ENCODE measurements at regions not wholly inside any gene's neighbourhood (a gene's known extent, or its start where the extent isn't known, plus 50 kb on each side); places are given as distances from the start of the nearest gene placed in this dataset.

GRCh38 chr11:70739811-70740487 lies 341.6 kb downstream of the CTTN start:
- no peak overlapping the region for H3K4me3 Mint-ChIP-seq
- ATAC-seq (replicated peaks), result no peak
- H3K27me3 Mint-ChIP-seq, result peaks cover 16 to 30% of the 10 kb centered on the region in 2 donors
- H3K4me1 Mint-ChIP-seq, result no peaks in the 10 kb centered on the region
- DNase-seq, result no peak
- H3K9me3 Mint-ChIP-seq, result no peaks in the 10 kb centered on the region
- no peaks in the 10 kb centered on the region for H3K36me3 Mint-ChIP-seq
- H3K27ac Mint-ChIP-seq, result no peak overlapping the region

DNA sequence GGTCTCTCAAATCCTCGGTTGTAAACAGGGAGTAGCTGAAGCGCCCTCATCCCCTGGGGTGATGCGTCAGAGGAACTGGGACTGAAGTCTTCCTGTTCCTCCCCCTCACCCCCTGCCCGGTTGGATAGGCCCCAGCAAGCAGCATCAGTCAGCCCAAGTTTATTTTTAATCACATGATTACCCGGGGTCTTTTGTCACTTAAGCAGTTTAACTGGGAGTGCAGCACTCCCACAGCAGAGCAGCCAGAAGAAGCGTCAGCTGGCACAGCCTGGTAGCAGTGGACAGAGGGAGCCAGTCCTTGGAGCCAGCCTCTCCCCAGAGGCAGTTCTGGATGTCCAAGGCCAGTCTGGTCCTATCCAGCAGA lies 342.1 kb downstream of the CTTN start:
- H3K4me1 Mint-ChIP-seq, result no peaks in the 10 kb centered on the region
- peaks cover 21 to 30% of the 10 kb centered on the region in 2 donors for H3K27me3 Mint-ChIP-seq
- H3K27ac Mint-ChIP-seq, result no peak overlapping the region
- no peak for ATAC-seq (replicated peaks)
- H3K4me3 Mint-ChIP-seq, result no peak overlapping the region
- no peaks in the 10 kb centered on the region for H3K9me3 Mint-ChIP-seq
- DNase-seq, result no peak
- H3K36me3 Mint-ChIP-seq, result no peaks in the 10 kb centered on the region

DNA sequence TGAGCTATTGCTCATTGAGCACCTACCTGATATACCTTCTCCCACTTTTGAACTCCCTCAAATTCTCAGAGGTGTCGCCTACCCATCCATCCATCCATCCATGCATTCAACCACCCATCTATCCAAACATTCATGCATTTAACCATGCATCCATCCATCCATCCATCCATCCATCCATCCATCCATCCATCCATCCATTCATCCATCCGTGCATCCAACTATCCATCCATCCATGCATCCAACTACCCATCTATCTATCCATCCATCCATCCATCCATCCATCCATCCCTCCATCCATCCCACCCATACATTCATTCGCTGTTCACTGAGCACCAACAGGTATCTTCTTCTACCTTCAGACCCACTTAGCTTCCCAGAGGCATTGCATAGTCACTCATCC lies 342.8 kb downstream of the CTTN start:
- H3K27me3 Mint-ChIP-seq, result peaks cover 21 to 30% of the 10 kb centered on the region in 2 donors
- DNase-seq (no peak), ATAC-seq (replicated peaks) (no peak)
- H3K4me1 Mint-ChIP-seq, result no peaks in the 10 kb centered on the region
- H3K36me3 Mint-ChIP-seq, result no peaks in the 10 kb centered on the region
- H3K9me3 Mint-ChIP-seq, result no peaks in the 10 kb centered on the region
- no peak overlapping the region for H3K4me3 Mint-ChIP-seq
- no peak overlapping the region for H3K27ac Mint-ChIP-seq

GRCh38 chr11:70742553-70743291 lies 344.4 kb downstream of the CTTN start:
- ATAC-seq (replicated peaks) (no peak), DNase-seq (no peak)
- H3K4me3 Mint-ChIP-seq, result no peak overlapping the region
- no peaks in the 10 kb centered on the region for H3K9me3 Mint-ChIP-seq
- H3K27ac Mint-ChIP-seq, result no peak overlapping the region
- H3K27me3 Mint-ChIP-seq, result peaks cover 28 to 30% of the 10 kb centered on the region in 2 donors
- H3K4me1 Mint-ChIP-seq, result peaks cover 0 to 2% of the 10 kb centered on the region in 2 donors
- no peaks in the 10 kb centered on the region for H3K36me3 Mint-ChIP-seq

DNA sequence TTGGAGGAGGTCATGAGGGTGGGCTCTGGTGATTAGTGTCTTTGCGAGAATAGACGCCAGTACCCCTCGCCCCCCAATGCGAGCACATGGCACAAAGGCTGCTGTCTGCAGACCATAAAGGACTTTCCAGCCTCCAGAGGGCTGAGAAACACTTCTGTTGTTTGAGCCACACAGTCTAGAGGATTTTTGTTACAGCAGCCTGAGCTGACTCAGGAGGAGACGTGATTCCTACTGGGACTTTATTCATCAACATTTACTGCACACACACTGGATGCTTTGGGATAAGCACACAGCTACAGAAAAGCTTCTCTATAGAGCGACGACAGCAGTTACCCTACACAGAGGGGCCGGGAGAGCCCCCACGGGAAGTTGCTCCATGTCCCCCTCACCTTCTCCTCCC lies 345.0 kb downstream of the CTTN start:
- Mint-ChIP-seq H3K4me1 (peaks cover 0 to 2% of the 10 kb centered on the region in 2 donors), H3K9me3 (no peaks in the 10 kb centered on the region), H3K27me3 (peaks cover 30 to 31% of the 10 kb centered on the region in 2 donors), H3K4me3 (no peak overlapping the region), H3K27ac (no peak overlapping the region), H3K36me3 (no peaks in the 10 kb centered on the region)
- DNase-seq (no peak), ATAC-seq (replicated peaks) (no peak)

DNA sequence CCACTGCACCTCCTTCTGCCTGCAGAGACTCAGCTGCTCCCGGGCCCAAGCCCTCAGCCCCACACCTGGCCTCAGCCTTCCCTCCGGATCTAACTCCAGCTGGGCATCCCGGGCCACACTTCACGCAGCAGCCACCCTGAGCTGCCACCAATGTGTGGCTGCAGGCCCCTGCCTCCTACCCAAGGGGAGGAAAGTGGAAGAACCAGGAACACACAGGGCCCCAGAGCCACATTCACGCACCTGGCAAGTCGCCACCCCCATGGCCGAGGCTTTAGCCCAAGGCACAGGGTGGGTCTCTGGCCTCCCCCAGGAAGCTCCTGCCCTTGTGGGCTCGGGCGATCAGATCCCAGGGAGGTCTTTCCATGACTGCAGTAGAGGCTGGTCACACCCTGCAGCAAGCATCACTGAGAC lies 345.6 kb downstream of the CTTN start:
- no peaks in the 10 kb centered on the region for H3K36me3 Mint-ChIP-seq
- peaks cover 30 to 37% of the 10 kb centered on the region in 2 donors for H3K27me3 Mint-ChIP-seq
- peaks cover 3 to 4% of the 10 kb centered on the region in 2 donors for H3K9me3 Mint-ChIP-seq
- no peak overlapping the region for H3K27ac Mint-ChIP-seq
- no peak for ATAC-seq (replicated peaks)
- DNase-seq, result no peak
- H3K4me3 Mint-ChIP-seq, result no peak overlapping the region
- H3K4me1 Mint-ChIP-seq, result peaks cover 0 to 2% of the 10 kb centered on the region in 2 donors

DNA sequence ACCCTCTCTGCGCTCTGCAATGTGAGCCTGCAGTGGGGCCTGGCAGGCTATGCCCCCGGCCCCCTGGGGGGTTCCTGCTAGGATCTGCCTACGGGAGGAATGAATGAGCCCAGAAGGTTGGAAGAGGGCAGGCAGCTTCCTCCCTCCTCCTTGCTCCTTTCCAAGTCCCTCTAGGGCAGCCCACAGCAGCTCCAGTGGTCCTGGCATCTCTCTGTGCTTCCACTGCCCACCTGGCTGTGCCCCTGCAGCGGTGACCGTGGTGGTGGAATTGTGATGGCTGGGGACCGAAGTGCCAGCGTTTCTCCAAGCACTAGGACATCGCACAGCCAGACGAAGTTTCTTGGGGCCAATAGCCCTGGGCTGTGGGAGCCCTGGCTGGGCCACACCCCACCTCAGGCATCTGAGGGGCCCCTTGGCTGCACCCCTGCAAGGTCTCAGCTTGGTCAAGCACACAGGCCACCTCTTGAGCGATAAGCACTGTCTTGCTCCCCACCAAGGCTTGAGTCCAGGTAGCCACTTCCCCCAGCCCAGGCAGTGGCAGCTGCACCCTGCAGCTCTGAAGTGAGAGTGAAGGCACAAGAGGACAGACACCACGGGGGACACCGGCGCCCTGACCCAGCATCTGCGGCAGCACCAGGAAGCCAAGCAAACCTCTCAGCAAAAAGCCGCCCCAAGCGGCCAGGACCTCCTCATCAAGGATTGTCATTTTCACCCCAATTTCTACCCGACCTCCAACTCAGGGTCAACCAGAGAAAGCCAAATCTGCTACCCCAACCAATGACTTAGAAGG lies 346.3 kb downstream of the CTTN start:
- Mint-ChIP-seq H3K9me3 (peaks cover 9 to 11% of the 10 kb centered on the region in 2 donors), H3K27ac (no peak overlapping the region), H3K4me1 (peaks cover 0 to 2% of the 10 kb centered on the region in 2 donors), H3K4me3 (no peak overlapping the region), H3K27me3 (peaks cover 30 to 39% of the 10 kb centered on the region in 2 donors), H3K36me3 (peaks cover 0 to 3% of the 10 kb centered on the region in 2 donors)
- DNase-seq (no peak), ATAC-seq (replicated peaks) (no peak)

- no peak overlapping the region for H3K27ac Mint-ChIP-seq
- H3K36me3 Mint-ChIP-seq, result peaks cover 0 to 4% of the 10 kb centered on the region in 2 donors
- peaks cover 0 to 2% of the 10 kb centered on the region in 2 donors for H3K4me1 Mint-ChIP-seq
- ATAC-seq (replicated peaks) (no peak), DNase-seq (no peak)
- peaks cover 30 to 39% of the 10 kb centered on the region in 2 donors for H3K27me3 Mint-ChIP-seq
- no peak overlapping the region for H3K4me3 Mint-ChIP-seq
- peaks cover 11 to 14% of the 10 kb centered on the region in 2 donors for H3K9me3 Mint-ChIP-seq
Measured at GRCh38 chr11:70745451-70745850, 347.1 kb downstream of the CTTN start.

DNA sequence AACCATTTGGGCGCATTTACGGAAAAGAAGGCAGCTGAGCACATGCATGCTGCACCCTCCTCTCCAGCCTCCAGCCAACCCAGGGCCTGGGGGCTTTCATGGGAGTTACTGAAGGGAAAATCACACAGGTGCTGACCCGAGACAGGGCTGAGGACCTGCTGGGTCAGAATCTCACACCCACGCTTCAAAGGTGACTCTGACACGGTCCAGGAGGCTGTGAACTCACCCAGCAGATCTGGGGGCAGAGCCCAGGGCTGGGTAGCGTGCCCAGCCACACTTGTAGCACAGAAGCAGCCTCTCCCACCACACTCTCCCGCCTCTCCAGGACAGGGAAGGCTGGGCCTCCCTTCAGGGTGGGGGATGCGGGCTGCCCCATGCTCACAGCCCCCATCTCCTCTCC lies 347.6 kb downstream of the CTTN start:
- H3K27ac Mint-ChIP-seq, result no peak overlapping the region
- H3K27me3 Mint-ChIP-seq, result peaks cover 27 to 39% of the 10 kb centered on the region in 2 donors
- DNase-seq (no peak), ATAC-seq (replicated peaks) (no peak)
- no peak overlapping the region for H3K4me3 Mint-ChIP-seq
- H3K4me1 Mint-ChIP-seq, result peaks cover 0 to 2% of the 10 kb centered on the region in 2 donors
- H3K36me3 Mint-ChIP-seq, result peaks cover 0 to 4% of the 10 kb centered on the region in 2 donors
- peaks cover 13 to 17% of the 10 kb centered on the region in 2 donors for H3K9me3 Mint-ChIP-seq

DNA sequence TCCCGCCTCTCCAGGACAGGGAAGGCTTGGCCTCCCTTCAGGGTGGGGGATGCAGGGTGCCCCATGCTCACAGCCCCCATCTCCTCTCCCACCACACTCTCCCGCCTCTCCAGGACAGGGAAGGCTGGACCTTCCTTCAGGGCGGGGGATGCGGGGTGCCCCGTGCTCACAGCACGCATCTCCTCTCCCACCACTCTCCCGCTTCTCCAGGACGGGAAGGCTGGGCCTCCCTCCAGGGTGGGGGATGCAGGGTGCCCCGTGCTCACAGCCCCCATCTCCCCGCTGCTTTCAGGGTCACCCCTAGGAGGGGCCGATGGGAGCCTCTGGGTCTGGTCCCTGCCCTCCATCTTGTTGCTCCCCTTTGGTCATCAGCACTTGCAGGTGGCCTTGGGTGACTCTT lies 348.0 kb downstream of the CTTN start:
- Mint-ChIP-seq H3K36me3 (peaks cover 0 to 4% of the 10 kb centered on the region in 2 donors), H3K27me3 (peaks cover 23 to 39% of the 10 kb centered on the region in 2 donors), H3K4me3 (no peak overlapping the region), H3K27ac (no peak overlapping the region), H3K9me3 (peaks cover 17 to 21% of the 10 kb centered on the region in 2 donors), H3K4me1 (peaks cover 0 to 2% of the 10 kb centered on the region in 2 donors)
- no peak for ATAC-seq (replicated peaks)
- DNase-seq, result no peak

- ATAC-seq (replicated peaks), result no peak
- no peak overlapping the region for H3K27ac Mint-ChIP-seq
- peaks cover 14 to 34% of the 10 kb centered on the region in 2 donors for H3K27me3 Mint-ChIP-seq
- H3K4me3 Mint-ChIP-seq, result no peak overlapping the region
- peaks cover 18 to 21% of the 10 kb centered on the region in 2 donors for H3K9me3 Mint-ChIP-seq
- peaks cover 0 to 4% of the 10 kb centered on the region in 2 donors for H3K36me3 Mint-ChIP-seq
- H3K4me1 Mint-ChIP-seq, result peaks cover 0 to 2% of the 10 kb centered on the region in 2 donors
- DNase-seq, result no peak
Measured at GRCh38 chr11:70747285-70747684, 349.0 kb downstream of the CTTN start.

DNA sequence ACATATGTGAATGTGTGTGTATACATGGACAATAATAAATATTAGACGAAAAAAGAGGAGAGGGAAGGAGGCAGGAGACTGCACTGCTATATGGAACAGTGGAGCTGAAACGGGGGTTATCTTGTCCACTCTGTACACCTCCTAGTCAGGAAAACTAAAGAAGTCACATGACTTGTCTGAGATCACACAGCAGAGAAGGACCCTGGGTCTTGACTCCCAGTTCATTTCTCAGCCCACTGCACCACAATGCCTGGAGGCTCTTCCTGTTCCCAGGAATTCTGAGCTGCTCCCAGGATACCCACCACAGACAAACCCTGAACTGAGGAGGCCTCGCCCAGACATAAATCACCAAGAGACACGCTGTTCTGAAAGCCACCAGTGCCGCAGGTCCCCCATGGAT lies 349.6 kb downstream of the CTTN start:
- Mint-ChIP-seq H3K4me1 (peaks cover 0 to 2% of the 10 kb centered on the region in 2 donors), H3K4me3 (no peak overlapping the region), H3K27ac (no peak overlapping the region), H3K36me3 (peaks cover 0 to 4% of the 10 kb centered on the region in 2 donors), H3K27me3 (peaks cover 8 to 28% of the 10 kb centered on the region in 2 donors), H3K9me3 (peaks cover 18 to 21% of the 10 kb centered on the region in 2 donors)
- no peak for DNase-seq
- ATAC-seq (replicated peaks), result no peak

GRCh38 chr11:70751142-70751734 lies 352.9 kb downstream of the CTTN start:
- H3K36me3 Mint-ChIP-seq, result peaks cover 0 to 4% of the 10 kb centered on the region in 2 donors
- ATAC-seq (replicated peaks) (no peak), DNase-seq (no peak)
- peaks cover 21 to 28% of the 10 kb centered on the region in 2 donors for H3K27me3 Mint-ChIP-seq
- peaks cover 0 to 2% of the 10 kb centered on the region in 2 donors for H3K4me1 Mint-ChIP-seq
- H3K27ac Mint-ChIP-seq, result no peak overlapping the region
- H3K9me3 Mint-ChIP-seq, result peaks cover 18 to 21% of the 10 kb centered on the region in 2 donors
- no peak overlapping the region for H3K4me3 Mint-ChIP-seq

Measured in stimulated activated naive B cell treated with anti-CD40 and anti-IgM and Interleukin-4, amounts not matched to agents 10 μg/mL and 1 μg/mL and 100 μg/mL, for 72 hours (primary cell).